ENCODE measurements at regions not wholly inside any gene's neighbourhood (a gene's known extent, or its start where the extent isn't known, plus 50 kb on each side); places are given as distances from the start of the nearest gene placed in this dataset.
"Not testable (repeated sequence)": the region's sequence is repeated elsewhere in the genome, so short reads cannot be mapped to it uniquely, and the experiment has no call there.

DNA sequence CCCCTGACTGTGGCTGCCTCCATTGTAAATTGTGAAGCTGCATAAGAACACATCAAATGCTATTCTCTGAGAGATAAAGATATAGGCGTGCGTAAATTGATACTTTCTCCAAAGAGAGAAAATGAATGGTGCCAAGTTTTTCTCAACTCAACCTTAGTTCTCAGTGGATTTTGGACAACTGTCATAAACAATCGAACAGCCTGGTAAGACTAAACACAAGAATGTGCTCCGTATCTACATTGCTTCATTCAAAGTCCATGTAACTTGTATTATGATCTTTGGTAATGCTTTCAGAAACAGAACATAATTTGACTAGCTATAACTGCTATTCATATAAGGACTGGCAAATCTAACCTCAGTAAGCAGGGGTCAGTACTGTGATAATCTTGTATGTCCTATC is 429.1 kb downstream of the SEMA3D start:
- no peaks in the 10 kb centered on the region for H3K27me3 Mint-ChIP-seq
- H3K9me3 Mint-ChIP-seq = no peaks in the 10 kb centered on the region
- no peaks in the 10 kb centered on the region for H3K36me3 Mint-ChIP-seq (ENCODE audit: low read depth)
- H3K4me1 Mint-ChIP-seq (ENCODE audit: low read depth) = no peaks in the 10 kb centered on the region
- no peak overlapping the region for H3K4me3 Mint-ChIP-seq
- no peak overlapping the region for H3K27ac Mint-ChIP-seq

DNA sequence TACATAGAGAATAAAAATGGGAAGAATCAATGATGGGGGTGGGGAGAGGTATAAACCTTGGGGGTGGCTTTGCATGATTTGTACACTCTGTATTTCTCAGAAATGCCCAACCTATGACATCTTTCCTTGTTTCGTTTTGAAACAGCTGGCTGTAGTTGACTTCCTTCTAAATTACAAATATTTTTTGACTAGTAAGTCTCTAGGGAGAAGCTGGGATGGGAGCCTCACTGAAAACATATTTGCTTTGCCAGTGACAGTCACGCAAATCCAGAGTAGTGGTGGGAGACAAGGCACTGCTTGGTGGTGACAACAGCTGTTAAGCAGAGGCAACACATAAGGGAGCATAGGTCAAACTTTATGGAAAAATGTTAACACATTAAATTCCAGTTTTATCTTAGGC is 440.5 kb downstream of the SEMA3D start:
- Mint-ChIP-seq H3K27me3 (no peaks in the 10 kb centered on the region), H3K27ac (no peak overlapping the region), H3K36me3 (ENCODE audit: low read depth) (no peaks in the 10 kb centered on the region), H3K4me3 (no peak overlapping the region), H3K9me3 (no peaks in the 10 kb centered on the region), H3K4me1 (ENCODE audit: low read depth) (no peaks in the 10 kb centered on the region)

DNA sequence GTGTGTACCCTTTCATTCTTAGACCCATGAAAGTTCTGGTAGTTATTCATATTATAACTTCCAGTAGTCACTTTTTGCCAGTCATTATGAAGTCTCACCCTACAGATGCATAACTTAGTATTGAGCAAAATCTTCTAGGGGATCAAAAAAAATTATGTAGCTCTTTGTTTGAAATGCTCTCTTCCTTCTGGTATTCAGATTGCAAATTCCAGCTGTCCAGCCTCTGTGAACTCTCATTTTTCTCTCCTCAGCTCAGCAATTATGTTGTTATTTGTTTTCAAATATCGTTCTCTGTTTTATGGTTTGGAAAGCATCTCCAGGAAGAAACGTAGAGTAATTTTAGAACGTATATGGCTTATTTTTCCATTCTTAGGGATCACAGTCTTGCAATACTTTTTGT is 442.5 kb downstream of the SEMA3D start:
- Mint-ChIP-seq H3K36me3 (ENCODE audit: low read depth) (no peaks in the 10 kb centered on the region), H3K9me3 (no peaks in the 10 kb centered on the region), H3K27me3 (no peaks in the 10 kb centered on the region), H3K27ac (no peak overlapping the region), H3K4me1 (ENCODE audit: low read depth) (no peaks in the 10 kb centered on the region), H3K4me3 (no peak overlapping the region)

DNA sequence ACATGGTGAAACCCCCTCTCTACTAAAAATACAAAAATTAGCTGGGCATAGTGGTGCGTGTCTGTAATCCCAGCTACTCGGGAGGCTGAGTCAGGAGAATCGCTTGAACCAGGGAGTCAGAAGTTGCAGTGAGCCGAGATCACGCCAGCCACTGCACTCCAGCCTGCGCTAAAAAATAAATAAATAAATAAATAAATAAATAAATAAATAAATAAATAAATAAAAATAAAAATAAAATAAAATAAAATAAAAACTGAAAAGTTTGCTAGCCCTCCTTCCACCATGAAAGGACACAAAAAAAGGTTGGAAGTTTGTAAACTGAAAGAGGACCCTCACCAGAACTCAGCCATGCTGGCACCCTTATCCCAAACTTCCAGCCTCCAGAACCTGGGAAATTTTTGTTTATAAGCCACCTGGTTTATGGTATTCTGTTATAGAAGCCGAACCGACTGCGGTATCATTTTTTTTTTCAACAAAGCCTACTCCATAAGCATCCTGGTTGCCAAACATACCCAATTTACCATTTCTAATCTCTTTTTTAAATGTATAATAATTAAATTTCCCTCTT is 448.2 kb downstream of the SEMA3D start:
- Mint-ChIP-seq H3K4me3 (no peak overlapping the region), H3K4me1 (ENCODE audit: low read depth) (no peaks in the 10 kb centered on the region), H3K9me3 (no peaks in the 10 kb centered on the region), H3K27me3 (no peaks in the 10 kb centered on the region), H3K27ac (no peak overlapping the region), H3K36me3 (ENCODE audit: low read depth) (no peaks in the 10 kb centered on the region)

DNA sequence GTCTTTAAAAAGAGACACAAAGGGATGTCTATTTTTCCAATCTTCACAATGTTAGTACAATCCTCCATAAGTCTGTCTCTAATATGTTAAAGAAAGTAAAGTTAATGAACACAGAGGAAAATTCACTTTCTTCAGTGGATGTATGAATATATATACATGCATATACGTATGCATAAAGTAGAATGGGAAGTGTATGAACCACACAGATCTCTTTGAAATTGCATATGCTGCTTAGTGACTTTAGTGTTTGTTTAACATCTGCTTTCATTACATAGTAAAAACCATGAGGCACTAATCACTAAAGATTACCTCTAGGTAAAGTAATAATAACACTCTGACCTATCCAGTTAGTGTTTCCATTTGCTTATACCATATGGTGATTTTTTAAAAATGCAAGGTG is 451.2 kb downstream of the SEMA3D start:
- H3K27ac Mint-ChIP-seq = no peak overlapping the region
- H3K4me1 Mint-ChIP-seq (ENCODE audit: low read depth) = no peaks in the 10 kb centered on the region

DNA sequence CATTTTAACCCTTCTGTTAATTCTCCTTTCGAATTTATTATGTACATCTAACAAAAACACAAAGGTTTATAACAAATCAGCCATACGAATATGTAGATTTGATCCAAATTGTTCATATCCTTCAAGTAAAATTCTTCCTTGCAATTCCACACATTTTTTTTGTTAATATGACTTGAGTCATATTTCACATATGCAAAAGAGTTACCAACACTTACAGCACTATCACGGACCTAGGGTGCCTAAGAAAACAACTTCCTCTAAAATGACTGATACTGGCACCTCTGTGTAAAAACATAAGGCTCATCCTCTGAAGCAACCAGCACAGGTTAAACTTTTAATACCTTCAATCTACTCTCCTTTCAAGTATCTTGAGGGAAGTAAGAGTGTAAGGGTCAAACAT is 451.8 kb downstream of the SEMA3D start:
- no peaks in the 10 kb centered on the region for H3K27me3 Mint-ChIP-seq
- H3K36me3 Mint-ChIP-seq (ENCODE audit: low read depth) = no peaks in the 10 kb centered on the region
- no peak overlapping the region for H3K27ac Mint-ChIP-seq
- no peak overlapping the region for H3K4me3 Mint-ChIP-seq
- no peaks in the 10 kb centered on the region for H3K4me1 Mint-ChIP-seq (ENCODE audit: low read depth)
- peaks cover 9% of the 10 kb centered on the region for H3K9me3 Mint-ChIP-seq

More for the DNA sequence above, 451.2 kb downstream of the SEMA3D start:
- Mint-ChIP-seq H3K36me3 (ENCODE audit: low read depth) (no peaks in the 10 kb centered on the region), H3K9me3 (peaks cover 9% of the 10 kb centered on the region), H3K27me3 (no peaks in the 10 kb centered on the region), H3K4me3 (no peak overlapping the region)

DNA sequence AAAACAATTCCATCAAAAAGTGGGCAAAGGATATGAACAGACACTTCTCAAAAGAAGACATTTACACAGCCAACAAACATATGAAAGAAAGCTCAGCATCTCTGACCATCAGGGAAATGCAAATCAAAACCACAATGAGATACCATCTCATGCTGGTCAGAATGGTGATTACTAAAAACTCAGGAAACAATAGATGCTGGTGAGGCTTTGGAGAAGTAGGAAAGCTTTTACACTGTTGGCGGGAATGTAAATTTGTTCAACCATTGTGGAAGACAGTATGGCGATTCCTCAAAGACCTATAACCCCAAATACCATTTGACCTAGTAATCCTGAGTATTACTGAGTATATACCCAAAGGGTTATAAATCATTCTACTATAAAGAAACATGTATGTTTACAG is 452.9 kb downstream of the SEMA3D start:
- not testable (repeated sequence) for H3K27me3 Mint-ChIP-seq; H3K36me3 Mint-ChIP-seq (ENCODE audit: low read depth); H3K27ac Mint-ChIP-seq; H3K4me3 Mint-ChIP-seq; H3K4me1 Mint-ChIP-seq (ENCODE audit: low read depth); H3K9me3 Mint-ChIP-seq

DNA sequence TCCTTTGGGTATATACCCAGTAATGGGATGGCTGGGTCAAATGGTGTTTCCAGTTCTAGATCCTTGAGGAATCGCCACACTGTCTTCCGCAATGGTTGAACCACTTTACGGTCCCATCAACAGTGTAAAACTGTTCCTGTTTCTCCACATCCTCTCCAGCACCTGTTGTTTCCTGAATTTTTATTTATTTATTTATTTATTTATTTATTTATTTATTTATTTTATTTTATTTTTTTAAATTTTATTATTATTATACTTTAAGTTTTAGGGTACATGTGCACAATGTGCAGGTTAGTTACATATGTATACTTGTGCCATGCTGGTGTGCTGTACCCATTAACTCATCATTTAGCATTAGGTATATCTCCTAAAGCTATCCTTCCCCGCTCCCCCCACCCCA is 456.0 kb downstream of the SEMA3D start:
- H3K27me3 Mint-ChIP-seq; H3K4me1 Mint-ChIP-seq (ENCODE audit: low read depth); H3K36me3 Mint-ChIP-seq (ENCODE audit: low read depth); H3K9me3 Mint-ChIP-seq; H3K27ac Mint-ChIP-seq; H3K4me3 Mint-ChIP-seq: not testable (repeated sequence)

DNA sequence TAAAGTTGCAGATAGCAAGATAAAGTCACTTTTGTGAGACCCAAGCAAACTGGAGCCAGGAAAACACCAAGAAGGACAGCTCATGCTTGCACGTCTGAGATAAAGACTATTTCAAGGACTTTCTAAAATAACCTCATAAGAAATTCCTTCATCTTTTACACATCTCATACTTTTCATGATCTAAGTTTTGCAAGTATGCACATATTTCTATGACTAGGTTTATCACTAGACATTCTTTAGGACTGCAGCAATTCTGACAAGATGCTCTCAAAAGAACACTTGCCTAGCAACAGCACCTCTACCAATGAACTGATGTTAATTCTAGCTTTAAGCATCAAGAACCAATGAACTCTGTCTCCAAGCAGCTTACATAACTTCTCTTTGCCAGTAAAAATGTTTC is 457.6 kb downstream of the SEMA3D start:
- H3K36me3 Mint-ChIP-seq (ENCODE audit: low read depth) = no peaks in the 10 kb centered on the region
- peaks cover 9% of the 10 kb centered on the region for H3K9me3 Mint-ChIP-seq
- H3K4me1 Mint-ChIP-seq (ENCODE audit: low read depth) = no peaks in the 10 kb centered on the region
- no peak overlapping the region for H3K27ac Mint-ChIP-seq
- no peak overlapping the region for H3K4me3 Mint-ChIP-seq
- H3K27me3 Mint-ChIP-seq = no peaks in the 10 kb centered on the region

DNA sequence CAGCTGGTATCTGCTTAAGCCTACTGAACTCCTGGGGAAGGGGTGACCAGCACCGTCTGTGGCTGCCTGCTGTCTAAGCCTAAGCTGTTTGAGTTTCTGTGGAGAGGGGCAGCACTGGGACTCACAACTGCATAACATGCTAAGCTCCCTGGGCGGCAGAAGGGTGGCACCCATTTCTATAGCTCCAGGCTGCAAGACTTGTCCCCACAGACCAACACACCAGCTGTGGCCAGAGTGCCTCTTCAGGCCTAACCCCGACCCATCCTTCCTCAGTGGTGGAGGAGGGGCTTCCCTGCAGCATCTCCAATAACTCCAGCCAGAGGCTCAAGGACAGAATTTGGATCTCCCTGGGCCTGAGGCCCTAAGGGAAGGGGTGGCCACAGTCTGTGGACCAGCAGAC is 464.1 kb downstream of the SEMA3D start:
- Mint-ChIP-seq H3K4me1 (ENCODE audit: low read depth) (no peaks in the 10 kb centered on the region), H3K27me3 (no peaks in the 10 kb centered on the region), H3K9me3 (peaks cover 9% of the 10 kb centered on the region), H3K36me3 (ENCODE audit: low read depth) (no peaks in the 10 kb centered on the region), H3K4me3 (no peak overlapping the region), H3K27ac (no peak overlapping the region)

DNA sequence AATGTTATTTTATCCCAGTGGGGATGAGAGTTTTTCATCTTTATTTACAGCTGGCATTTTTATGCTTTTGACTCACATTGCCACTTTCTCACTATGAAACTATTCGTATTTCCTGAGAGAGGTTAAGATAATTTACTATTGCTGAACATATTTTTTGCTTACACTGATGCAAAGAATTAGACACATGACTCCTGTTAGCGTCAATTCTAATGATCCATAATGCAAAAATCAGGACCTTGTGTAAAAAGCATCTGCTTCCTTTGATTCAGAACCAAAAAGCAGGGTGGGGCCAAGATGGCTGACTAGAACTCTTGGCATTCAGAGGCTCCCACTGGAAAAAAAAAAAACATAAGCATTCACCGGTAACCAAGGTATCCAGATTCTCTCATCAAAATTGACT is 464.8 kb downstream of the SEMA3D start:
- Mint-ChIP-seq H3K4me3 (no peak overlapping the region), H3K9me3 (peaks cover 9% of the 10 kb centered on the region), H3K27ac (no peak overlapping the region), H3K4me1 (ENCODE audit: low read depth) (no peaks in the 10 kb centered on the region), H3K36me3 (ENCODE audit: low read depth) (no peaks in the 10 kb centered on the region), H3K27me3 (no peaks in the 10 kb centered on the region)

DNA sequence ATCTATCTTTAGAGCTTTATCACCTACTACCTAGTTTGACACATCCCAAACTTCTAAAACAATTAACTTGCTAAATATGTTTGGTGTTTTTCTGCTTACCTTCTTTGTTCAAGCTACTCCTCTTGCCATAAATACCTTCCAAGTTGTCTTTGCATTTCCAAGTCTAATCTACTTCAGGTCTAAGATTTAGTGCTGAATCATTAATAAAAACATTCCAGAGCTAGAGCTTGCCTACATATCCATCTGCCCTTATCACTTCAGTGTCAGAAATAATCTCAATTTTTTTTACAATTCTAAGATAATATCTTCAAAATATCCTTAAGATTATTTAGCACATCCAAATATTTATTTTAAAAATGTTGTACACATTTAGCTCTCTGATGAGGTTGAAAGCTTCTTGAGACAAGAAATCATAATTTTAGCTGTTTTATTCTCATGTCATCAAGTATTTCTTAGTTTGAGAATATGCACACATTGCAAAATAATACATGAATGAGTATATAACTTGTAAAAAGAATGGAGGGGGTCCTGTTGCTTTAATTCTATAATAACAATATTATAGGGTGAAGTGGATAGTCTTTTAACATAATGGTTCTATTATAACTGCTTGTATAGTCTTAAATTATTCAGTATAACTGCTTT is 466.3 kb downstream of the SEMA3D start:
- H3K4me1 Mint-ChIP-seq (ENCODE audit: low read depth) = no peaks in the 10 kb centered on the region
- H3K27ac Mint-ChIP-seq = no peak overlapping the region
- H3K4me3 Mint-ChIP-seq = no peak overlapping the region
- peaks cover 9% of the 10 kb centered on the region for H3K9me3 Mint-ChIP-seq
- H3K27me3 Mint-ChIP-seq = no peaks in the 10 kb centered on the region
- H3K36me3 Mint-ChIP-seq (ENCODE audit: low read depth) = no peaks in the 10 kb centered on the region

DNA sequence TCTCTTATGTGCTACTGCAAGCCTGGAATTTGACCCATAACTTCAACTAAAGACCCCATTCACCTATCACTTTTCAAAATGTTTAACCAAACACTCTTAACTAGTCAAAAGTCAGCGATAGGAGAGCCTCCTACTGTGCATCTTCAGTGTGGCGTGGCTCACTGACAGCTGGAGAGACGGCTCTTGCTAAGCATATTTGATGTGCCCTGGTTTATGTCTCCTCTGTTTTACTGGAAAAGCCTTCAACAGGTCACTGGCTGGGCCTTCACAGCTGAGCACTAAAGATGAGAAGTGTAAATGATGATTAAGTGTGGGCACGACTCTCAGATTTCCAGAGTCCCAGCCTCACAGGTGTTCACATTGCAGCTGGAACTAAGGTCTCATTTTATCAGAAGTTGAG is 472.1 kb downstream of the SEMA3D start:
- Mint-ChIP-seq H3K4me1 (ENCODE audit: low read depth) (no peaks in the 10 kb centered on the region), H3K9me3 (no peaks in the 10 kb centered on the region), H3K27me3 (no peaks in the 10 kb centered on the region), H3K36me3 (ENCODE audit: low read depth) (no peaks in the 10 kb centered on the region), H3K27ac (no peak overlapping the region), H3K4me3 (no peak overlapping the region)

DNA sequence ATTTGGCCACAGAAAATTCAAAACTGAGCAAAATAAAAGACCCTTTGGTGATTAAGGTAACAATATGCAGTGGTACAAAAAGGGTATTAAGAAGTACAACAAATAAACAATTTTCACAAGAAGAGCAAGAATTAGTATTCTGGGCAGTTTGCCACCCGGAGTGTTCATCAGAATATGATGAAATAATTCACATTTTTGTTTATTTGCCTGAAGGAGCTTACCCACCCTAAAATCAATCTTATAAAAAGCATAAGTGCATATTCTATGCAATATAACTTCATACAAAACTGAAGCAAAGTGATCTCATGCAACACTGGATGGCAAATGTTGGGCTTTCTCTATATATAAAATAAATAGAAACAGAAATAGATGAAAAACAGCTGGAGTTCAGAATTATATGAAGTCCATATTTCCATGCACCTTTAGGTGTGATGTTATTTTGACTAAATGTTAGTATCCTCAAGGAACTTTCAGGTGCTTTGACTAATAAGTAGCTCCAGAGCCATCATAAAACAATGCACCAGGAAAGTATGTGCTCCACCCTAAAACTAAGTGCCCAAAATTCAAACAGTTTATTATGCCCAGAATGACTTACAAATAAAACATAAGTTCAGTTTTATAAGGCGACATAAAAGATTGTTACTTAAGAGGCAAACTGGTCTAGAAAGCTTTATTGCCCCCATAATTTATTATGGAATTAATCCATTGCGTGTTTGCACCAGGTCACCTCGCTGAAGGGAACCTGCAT is 474.3 kb downstream of the SEMA3D start:
- no peaks in the 10 kb centered on the region for H3K4me1 Mint-ChIP-seq (ENCODE audit: low read depth)
- H3K27me3 Mint-ChIP-seq = no peaks in the 10 kb centered on the region
- H3K27ac Mint-ChIP-seq = no peak overlapping the region
- no peak overlapping the region for H3K4me3 Mint-ChIP-seq
- H3K9me3 Mint-ChIP-seq = no peaks in the 10 kb centered on the region
- no peaks in the 10 kb centered on the region for H3K36me3 Mint-ChIP-seq (ENCODE audit: low read depth)

DNA sequence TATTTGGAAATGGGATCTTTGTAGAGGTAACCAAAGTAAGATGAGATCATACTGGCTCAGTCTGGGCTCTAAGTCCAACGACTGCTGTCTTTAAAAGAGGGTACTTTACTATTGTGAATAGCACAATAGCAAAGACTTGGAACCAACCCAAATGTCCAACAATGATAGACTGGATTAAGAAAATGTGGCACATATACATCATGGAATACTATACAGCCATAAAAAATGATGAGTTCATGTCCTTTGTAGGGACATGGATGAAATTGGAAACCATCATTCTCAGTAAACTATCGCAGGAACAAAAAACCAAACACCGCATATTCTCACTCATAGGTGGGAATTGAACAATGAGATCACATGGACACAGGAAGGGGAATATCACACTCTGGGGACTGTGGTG is 476.3 kb downstream of the SEMA3D start:
- not testable (repeated sequence) for H3K4me3 Mint-ChIP-seq; H3K4me1 Mint-ChIP-seq (ENCODE audit: low read depth); H3K36me3 Mint-ChIP-seq (ENCODE audit: low read depth); H3K9me3 Mint-ChIP-seq; H3K27ac Mint-ChIP-seq; H3K27me3 Mint-ChIP-seq

DNA sequence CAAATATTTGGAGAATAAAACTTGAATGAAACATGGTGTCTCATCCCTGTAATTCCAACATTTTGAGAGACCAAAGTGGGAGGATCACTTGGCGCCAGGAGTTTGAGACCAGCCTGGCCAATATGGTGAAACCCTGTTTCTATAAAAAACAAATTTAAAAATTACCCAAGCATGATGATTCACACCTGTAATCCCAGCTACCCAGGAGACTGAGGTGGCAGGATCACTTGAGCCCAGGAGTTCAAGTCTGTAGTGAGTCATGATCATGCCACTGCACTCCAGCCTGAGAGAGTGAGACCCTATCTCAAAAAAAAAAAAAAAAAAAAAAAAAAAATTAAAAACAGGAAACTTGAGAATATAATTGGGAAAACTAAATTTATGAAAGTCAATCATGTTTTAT is 481.1 kb downstream of the SEMA3D start:
- no peak overlapping the region for H3K27ac Mint-ChIP-seq
- H3K4me1 Mint-ChIP-seq (ENCODE audit: low read depth) = no peaks in the 10 kb centered on the region
- no peaks in the 10 kb centered on the region for H3K27me3 Mint-ChIP-seq
- no peaks in the 10 kb centered on the region for H3K9me3 Mint-ChIP-seq
- H3K4me3 Mint-ChIP-seq = no peak overlapping the region
- H3K36me3 Mint-ChIP-seq (ENCODE audit: low read depth) = no peaks in the 10 kb centered on the region
